Heart right ventricle (tissue), 16 donors: ENCODE measurements at regions not wholly inside any gene's neighbourhood (a gene's known extent, or its start where the extent isn't known, plus 50 kb on each side); places are given as distances from the start of the nearest gene placed in this dataset.

ENCODE experiments used
- ATAC-seq, 8 donors: fragments of 200-7000 bp; cut with Tn5 transposase; one replicate each; pipeline ENCODE4 v1.9.1; 2020; ENCODE audit warnings: mild to moderate bottlenecking in 8 of 8, moderate library complexity in 8 of 8, moderate number of reproducible peaks in 1 of 8
- DNase-seq, 2 donors: peaks; one replicate each; pipeline ENCODE4 v3.0.0-alpha.2; 2020
- H3K27ac ChIP-seq, 10 donors: fragments of 200-600 bp; sonication (generic) in 2 of 10; one replicate each; pipeline versions ENCODE4 v1.5.0 to v1.8.0; 2020 to 2022; ENCODE audit warnings: mild to moderate bottlenecking in 3 of 10
- H3K27me3 ChIP-seq, 7 donors: fragments of 200-600 bp; one replicate each; pipeline ENCODE4 v1.8.0; 2021 to 2022; ENCODE audit warnings: mild to moderate bottlenecking in 2 of 7
- H3K36me3 ChIP-seq, 9 donors: fragments of 200-600 bp; sonication (generic) in 1 of 9; one replicate each; pipeline versions ENCODE4 v1.5.0 to v1.8.0; 2020 to 2022; ENCODE audit warnings: mild to moderate bottlenecking in 2 of 9
- H3K4me1 ChIP-seq, 9 donors: fragments of 200-600 bp; sonication (generic) in 1 of 9; one replicate each; pipeline versions ENCODE4 v1.5.0 to v1.8.0; 2020 to 2022; ENCODE audit warnings: mild to moderate bottlenecking in 4 of 9
- H3K4me3 ChIP-seq, 10 donors: fragments of 200-600 bp; sonication (generic) in 2 of 10; one replicate each; pipeline versions ENCODE4 v1.5.0 to v1.8.0; 2020 to 2022; ENCODE audit warnings: mild to moderate bottlenecking in 7 of 10, moderate library complexity in 2 of 10
- H3K9me3 ChIP-seq, 11 donors: fragments of 200-600 bp in 10 of 11; sonication (generic) in 2 of 11; one replicate each; pipeline versions ENCODE4 v1.5.0 to v1.8.0; 2013 to 2022; ENCODE audit warnings: mild to moderate bottlenecking in 2 of 11, control low read depth in 1 of 11, moderate library complexity in 1 of 11
- CTCF ChIP-seq, 9 donors: fragments of 200-600 bp; sonication (generic) in 2 of 9; IDR thresholded peaks; one replicate each; pipeline versions ENCODE4 v1.5.0 to v1.8.0; 2021 to 2022; ENCODE audit warnings: antibody characterized with exemption in 9 of 9, mild to moderate bottlenecking in 5 of 9, moderate library complexity in 1 of 9
- WGBS, 2 donors: extraction: QIAGEN DNeasy Blood & Tissue Kit; methylation state at CpG; one replicate each; pipeline ENCODE4 v1.1.7; 2013; ENCODE audit warnings: inconsistent platforms in 1 of 2; 5-methylcytosine and 5-hydroxymethylcytosine counted together
- intact Hi-C, 10 donors: fragments of 100-400 bp; cut with DNase I; formaldehyde crosslinking; loops; one replicate each; pipeline versions ENCODE4 v1.11.1 to v1.14.2; 2022
- donor health status: Arrhythmogenic right ventricular cardiomyopathy.
- donor health status: ischemic (EF 13 %, LVEDD 7.1; RV severe dilation, severe dysfunction).
- donor health status: healthy with polysubstance abuse.
- donor health status: DM: no; HTN: yes; CAD: no.
- donor health status: DM: no; HTN: no; CAD: no.
- donor health status: ischemic (EF 25% LVEDD 6.9; RV normal size, moderate dysfunction).
- donor health status: ischemic (EF 25% LVEDD 5.7; RV mildly dilated, moderate dysfunction).
- donor health status: healthy.
- donor health status: DM: yes; HTN: yes; CAD: no.
- donor health status: Ischemic cardiomyopathy.
- donor health status: ischemic (EF 35%, LVEDD 5.7; RV mildly dilated, moderate dysfunction).
- donor health status: nonischemic (EF 11% LVEDD 7.7; RV severe dilation, severe dysfunction).
- donor health status: DM: yes; HTN: yes; CAD: no.
- donor health status: PGD.
- donor health status: ischemic (EF 29% LVEDD 5.4; RV normal size, mild dysfunction).
- donor health status: nonischemic (EF 23%, LVEDD 6.1; RV moderate dilation, normal function).

DNA sequence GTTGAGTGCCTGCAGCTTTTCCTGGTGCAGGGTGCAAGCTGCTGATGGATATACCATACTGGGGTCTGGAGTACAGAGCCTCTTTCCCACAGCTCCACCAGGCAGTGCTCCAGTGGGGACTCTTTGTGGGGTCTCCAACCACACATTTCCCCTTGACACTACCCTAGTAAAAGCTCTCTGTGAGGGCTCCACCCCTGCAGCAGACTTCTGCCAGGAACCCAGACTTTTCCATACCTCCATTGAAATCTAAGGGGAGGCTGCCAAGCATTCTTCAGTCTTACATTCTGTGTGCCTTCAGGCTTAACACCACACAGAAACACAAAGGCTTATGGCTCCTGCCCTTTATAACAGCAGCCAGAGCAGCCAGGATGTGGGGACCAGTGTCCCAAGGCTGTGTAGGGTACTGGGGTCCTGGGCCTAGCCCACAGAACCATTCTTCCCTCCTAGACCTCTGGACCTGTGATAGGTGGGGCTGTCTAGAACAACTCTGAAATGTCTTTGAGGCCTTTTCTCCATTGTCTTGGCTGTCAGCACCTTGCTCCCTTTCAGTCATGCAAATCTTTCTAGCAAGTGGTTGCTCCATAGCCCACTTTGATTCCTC lies 65.7 kb downstream of the TBXT start:
- no peak for TF ChIP-seq CTCF (IDR thresholded peaks at IDR 0.05)
- no peaks in the 10 kb centered on the region for H3K36me3 ChIP-seq
- no peak overlapping the region for H3K27ac ChIP-seq
- H3K27me3 ChIP-seq, result peaks cover 0 to 19% (median 11%) of the 10 kb centered on the region in 7 donors
- intact Hi-C loops, result loop anchor here in 2 of 10 donors (2.0 kb wide), 1 partner anchor 217 kb away; no protein-coding TSS in a partner anchor
- peaks cover 0 to 4% (median 0%) of the 10 kb centered on the region in 9 donors for H3K4me1 ChIP-seq
- DNase-seq (no peak), ATAC-seq (no peak)
- no peak overlapping the region for H3K4me3 ChIP-seq
- peaks cover 0 to 16% (median 10%) of the 10 kb centered on the region in 11 donors for H3K9me3 ChIP-seq

GRCh38 chr6:166097914-166098522 lies 69.6 kb downstream of the TBXT start:
- DNase-seq, result peak; percentile 69 to 74
- H3K9me3 ChIP-seq, result peaks cover 0 to 24% (median 10%) of the 10 kb centered on the region in 11 donors
- H3K36me3 ChIP-seq, result no peaks in the 10 kb centered on the region
- H3K27me3 ChIP-seq, result peaks cover 0 to 20% (median 14%) of the 10 kb centered on the region in 7 donors
- peak overlapping the region in 8 of 10 donors; percentile 9 to 49 (median 40) for H3K4me3 ChIP-seq
- no peak overlapping the region for H3K27ac ChIP-seq
- peaks cover 0 to 4% (median 0%) of the 10 kb centered on the region in 9 donors for H3K4me1 ChIP-seq
- intact Hi-C loops, result loop anchor here in 8 of 10 donors (1.0 to 10.0 kb wide), 7 partner anchors 91 to 213 kb away; no protein-coding TSS in a partner anchor
- peak; percentile 85 to 98 (median 94) for ATAC-seq
- peak; percentile 58 to 89 (median 88) for TF ChIP-seq CTCF (IDR thresholded peaks at IDR 0.05)
- 36 to 37% methylated on average over 19 of the region's 19 CpGs for WGBS, 2 donors

DNA sequence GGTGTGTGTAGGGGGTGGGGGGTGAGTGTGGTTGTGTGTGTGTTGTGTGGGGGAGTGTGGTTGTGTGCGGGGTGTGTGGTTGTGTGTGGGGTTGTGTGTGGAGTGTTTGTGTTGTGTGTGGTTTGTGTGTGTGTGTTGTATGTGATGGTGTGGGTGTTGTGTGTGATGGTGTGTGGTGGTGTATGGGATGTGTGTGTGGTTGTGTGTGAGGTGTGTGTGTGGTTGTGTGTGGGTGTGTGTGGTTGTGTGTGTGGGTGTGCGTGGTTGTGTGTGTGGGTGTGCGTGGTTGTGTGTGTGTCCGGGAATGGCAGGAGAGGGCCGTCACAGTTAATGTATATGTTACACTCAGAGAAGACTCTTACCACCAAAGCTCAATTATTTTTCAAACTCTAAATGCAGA lies 79.8 kb downstream of the TBXT start:
- 87 to 90% methylated on average over 5 of the region's 5 CpGs for WGBS, 2 donors
- DNase-seq (no peak), ATAC-seq (no peak)
- Histone ChIP-seq H3K36me3 (no peaks in the 10 kb centered on the region), H3K4me1 (no peaks in the 10 kb centered on the region), H3K27ac (no peak overlapping the region), H3K27me3 (peaks cover 0 to 11% (median 0%) of the 10 kb centered on the region in 7 donors), H3K9me3 (no peaks in the 10 kb centered on the region), H3K4me3 (no peak overlapping the region)
- no peak for TF ChIP-seq CTCF (IDR thresholded peaks at IDR 0.05)
- intact Hi-C loops, result loop anchor here in 1 of 10 donors (2.0 kb wide), 1 partner anchor 41 kb away; no protein-coding TSS in a partner anchor

DNA sequence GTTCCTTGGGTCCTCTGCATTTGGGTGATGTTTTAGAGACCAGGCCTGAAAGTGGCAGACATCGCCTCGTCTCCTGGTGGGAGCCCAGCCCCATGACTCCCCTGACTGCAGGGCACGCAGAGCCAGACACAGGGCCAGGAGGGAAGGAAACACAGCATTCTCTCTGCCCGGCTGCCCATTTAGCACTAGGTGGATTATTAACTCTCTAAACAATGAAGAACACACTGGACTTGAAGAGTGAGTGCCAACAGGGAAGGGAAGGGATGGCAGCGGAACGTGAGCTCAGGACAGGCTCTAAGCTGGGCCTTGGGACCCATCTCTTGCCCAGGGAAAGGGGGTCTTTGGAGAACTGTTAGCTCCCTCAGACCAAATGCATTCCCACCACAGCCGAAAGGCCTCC lies 80.4 kb downstream of the TBXT start:
- Histone ChIP-seq H3K36me3 (no peaks in the 10 kb centered on the region), H3K27ac (no peak overlapping the region), H3K27me3 (peaks cover 0 to 11% (median 0%) of the 10 kb centered on the region in 7 donors), H3K9me3 (no peaks in the 10 kb centered on the region), H3K4me3 (no peak overlapping the region), H3K4me1 (no peaks in the 10 kb centered on the region)
- no peak for TF ChIP-seq CTCF (IDR thresholded peaks at IDR 0.05)
- WGBS, 2 donors, result 92 to 93% methylated on average over 7 of the region's 7 CpGs
- intact Hi-C loops, result loop anchor here in 1 of 10 donors (2.0 kb wide), 1 partner anchor 42 kb away; no protein-coding TSS in a partner anchor
- DNase-seq, result no peak
- no peak for ATAC-seq
